Astrocyte (in vitro differentiated cells and primary cell): ENCODE measurements at regions not wholly inside any gene's neighbourhood (a gene's known extent, or its start where the extent isn't known, plus 50 kb on each side); places are given as distances from the start of the nearest gene placed in this dataset.

Source experiments
- CTCF ChIP-seq: IDR thresholded peaks from 2 replicates; pipeline ENCODE4 v1.5.1; 2011; ENCODE audit warnings: low read depth, mild to moderate bottlenecking, inconsistent platforms, low read length, moderate library complexity; ENCODE audit not compliant: insufficient read depth
- EZH2 ChIP-seq: IDR thresholded peaks from 2 replicates; pipeline ENCODE4 v1.6.1; 2012; ENCODE audit warnings: mild to moderate bottlenecking, low read length, inconsistent platforms; ENCODE audit not compliant: insufficient read depth

- TF ChIP-seq CTCF (no peak), EZH2 (no peak)
These were observed 810.6 kb upstream of the ADGRL4 start for GRCh38 chr1:79817031-79817560.
